Spleen (tissue), 7 donors: ENCODE measurements at regions not wholly inside any gene's neighbourhood (a gene's known extent, or its start where the extent isn't known, plus 50 kb on each side); places are given as distances from the start of the nearest gene placed in this dataset.

ENCODE experiments used
- POLR2A ChIP-seq, 3 donors: fragments of 450-650 bp; IDR thresholded peaks; one replicate each; pipeline ENCODE4 v1.5.1; 2017; ENCODE audit warnings: antibody characterized with exemption in 3 of 3, mild to moderate bottlenecking in 1 of 3
- TF ChIP-seq, protein P1 (sequence below), 11 experiments: fragments of 200-600 bp in 7 of 11; fragments of 450-650 bp in 4 of 11; sonication (generic) in 4 of 11; IDR thresholded peaks in 8 of 11; conservative IDR thresholded peaks in 3 of 11; 1 replicate in 7 of 11; 2 replicates in 4 of 11; pipeline versions ENCODE4 v1.4.0 to v1.8.0; 2016 to 2021; ENCODE audit warnings: antibody characterized with exemption in 11 of 11, inconsistent platforms in 4 of 11, mild to moderate bottlenecking in 1 of 11
- donor health status: DM: no; HTN: no; CAD: no; lungs with moderate emphysema.
- donor health status: DM: no; HTN: no; CAD: no.
- donor health status: DM: no; HTN: no; CAD: no.

DNA sequence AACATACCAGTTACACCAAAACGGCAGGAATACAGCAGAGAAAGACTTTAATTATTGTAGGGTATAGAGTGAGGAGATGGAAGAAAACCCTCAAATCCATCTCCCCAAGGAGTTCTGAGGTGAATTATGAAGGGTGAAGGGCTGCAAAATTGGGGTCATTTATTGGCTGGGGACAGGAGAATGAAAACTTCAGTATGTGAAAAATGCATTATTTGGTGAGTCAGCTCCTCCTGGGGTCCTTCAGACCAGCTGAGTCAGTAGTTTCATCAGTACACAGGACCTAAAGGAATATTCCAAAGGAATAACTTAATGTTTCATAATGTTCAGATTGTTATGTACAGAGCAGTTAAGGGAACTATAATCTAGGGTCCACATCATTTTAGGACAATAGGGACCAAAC is 566.0 kb downstream of the GBE1 start:
- TF ChIP-seq, protein P1, sequence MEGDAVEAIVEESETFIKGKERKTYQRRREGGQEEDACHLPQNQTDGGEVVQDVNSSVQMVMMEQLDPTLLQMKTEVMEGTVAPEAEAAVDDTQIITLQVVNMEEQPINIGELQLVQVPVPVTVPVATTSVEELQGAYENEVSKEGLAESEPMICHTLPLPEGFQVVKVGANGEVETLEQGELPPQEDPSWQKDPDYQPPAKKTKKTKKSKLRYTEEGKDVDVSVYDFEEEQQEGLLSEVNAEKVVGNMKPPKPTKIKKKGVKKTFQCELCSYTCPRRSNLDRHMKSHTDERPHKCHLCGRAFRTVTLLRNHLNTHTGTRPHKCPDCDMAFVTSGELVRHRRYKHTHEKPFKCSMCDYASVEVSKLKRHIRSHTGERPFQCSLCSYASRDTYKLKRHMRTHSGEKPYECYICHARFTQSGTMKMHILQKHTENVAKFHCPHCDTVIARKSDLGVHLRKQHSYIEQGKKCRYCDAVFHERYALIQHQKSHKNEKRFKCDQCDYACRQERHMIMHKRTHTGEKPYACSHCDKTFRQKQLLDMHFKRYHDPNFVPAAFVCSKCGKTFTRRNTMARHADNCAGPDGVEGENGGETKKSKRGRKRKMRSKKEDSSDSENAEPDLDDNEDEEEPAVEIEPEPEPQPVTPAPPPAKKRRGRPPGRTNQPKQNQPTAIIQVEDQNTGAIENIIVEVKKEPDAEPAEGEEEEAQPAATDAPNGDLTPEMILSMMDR (IDR thresholded peaks at IDR 0.05 in 8 of 11, conservative IDR thresholded peaks at IDR 0.05 in 3 of 11), result no peak
- TF ChIP-seq POLR2A (IDR thresholded peaks at IDR 0.05), result no peak
